Inflammatory macrophage treated with lipopolysaccharide for 1 hour (primary cell): ENCODE measurements at regions not wholly inside any gene's neighbourhood (a gene's known extent, or its start where the extent isn't known, plus 50 kb on each side); places are given as distances from the start of the nearest gene placed in this dataset.

Source experiments
- DNase-seq, 2 donors: peaks; one replicate each; pipeline ENCODE4 v3.0.0-alpha.2; 2020 to 2022

GRCh38 chr20:21575981-21576740 is 62.3 kb upstream of the NKX2-2 start:
- no peak for DNase-seq

GRCh38 chr20:21575167-21575566 is 61.3 kb upstream of the NKX2-2 start:
- no peak for DNase-seq

- DNase-seq: no peak
Observed at GRCh38 chr20:21574443-21574842, 60.6 kb upstream of the NKX2-2 start.

GRCh38 chr20:21573259-21573658 is 59.4 kb upstream of the NKX2-2 start:
- DNase-seq: no peak

- DNase-seq: peak in 1 of 2 donors; percentile 33
Observed at GRCh38 chr20:21571841-21572690, 58.2 kb upstream of the NKX2-2 start.

- DNase-seq: no peak
Observed at GRCh38 chr20:21570285-21570992, 56.6 kb upstream of the NKX2-2 start.

- no peak for DNase-seq
Observed at GRCh38 chr20:21569586-21569985, 55.7 kb upstream of the NKX2-2 start.

- DNase-seq: no peak
Observed at GRCh38 chr20:21564127-21564773, 50.4 kb upstream of the NKX2-2 start.
